GM06990 (cell line): ENCODE measurements at regions not wholly inside any gene's neighbourhood (a gene's known extent, or its start where the extent isn't known, plus 50 kb on each side); places are given as distances from the start of the nearest gene placed in this dataset.

Experiments used
- DNase-seq: peaks from one replicate; pipeline ENCODE4 v3.0.0-alpha.2; 2011; ENCODE audit not compliant: insufficient read length; ENCODE audit errors: extremely low read depth
- H3K27me3 ChIP-seq: replicated peaks from 2 replicates; pipeline ENCODE4 v1.6.0; 2011; ENCODE audit warnings: low read length; ENCODE audit not compliant: control insufficient read depth, insufficient read depth
- H3K36me3 ChIP-seq: 2 replicates; pipeline ENCODE4 v1.5.1; 2011; ENCODE audit warnings: low read length; ENCODE audit not compliant: control insufficient read depth, insufficient read depth
- H3K4me3 ChIP-seq: replicated peaks from 2 replicates; pipeline ENCODE4 v1.5.1; 2011; ENCODE audit warnings: low read depth, mild to moderate bottlenecking, control low read depth, low read length
- TF ChIP-seq, protein P1 (sequence below): IDR thresholded peaks from 2 replicates; pipeline ENCODE4 v1.5.1; 2011; ENCODE audit warnings: low read length, control low read depth, mild to moderate bottlenecking, inconsistent platforms; ENCODE audit not compliant: insufficient read depth, poor library complexity, severe bottlenecking

GRCh38 chr5:26802944-26803343 lies 235.4 kb downstream of the CDH9 start:
- DNase-seq: no peak
- no peaks in the 10 kb centered on the region for H3K36me3 ChIP-seq
- TF ChIP-seq, protein P1, sequence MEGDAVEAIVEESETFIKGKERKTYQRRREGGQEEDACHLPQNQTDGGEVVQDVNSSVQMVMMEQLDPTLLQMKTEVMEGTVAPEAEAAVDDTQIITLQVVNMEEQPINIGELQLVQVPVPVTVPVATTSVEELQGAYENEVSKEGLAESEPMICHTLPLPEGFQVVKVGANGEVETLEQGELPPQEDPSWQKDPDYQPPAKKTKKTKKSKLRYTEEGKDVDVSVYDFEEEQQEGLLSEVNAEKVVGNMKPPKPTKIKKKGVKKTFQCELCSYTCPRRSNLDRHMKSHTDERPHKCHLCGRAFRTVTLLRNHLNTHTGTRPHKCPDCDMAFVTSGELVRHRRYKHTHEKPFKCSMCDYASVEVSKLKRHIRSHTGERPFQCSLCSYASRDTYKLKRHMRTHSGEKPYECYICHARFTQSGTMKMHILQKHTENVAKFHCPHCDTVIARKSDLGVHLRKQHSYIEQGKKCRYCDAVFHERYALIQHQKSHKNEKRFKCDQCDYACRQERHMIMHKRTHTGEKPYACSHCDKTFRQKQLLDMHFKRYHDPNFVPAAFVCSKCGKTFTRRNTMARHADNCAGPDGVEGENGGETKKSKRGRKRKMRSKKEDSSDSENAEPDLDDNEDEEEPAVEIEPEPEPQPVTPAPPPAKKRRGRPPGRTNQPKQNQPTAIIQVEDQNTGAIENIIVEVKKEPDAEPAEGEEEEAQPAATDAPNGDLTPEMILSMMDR: no peak
- H3K4me3 ChIP-seq: no peak overlapping the region
- no peaks in the 10 kb centered on the region for H3K27me3 ChIP-seq

- H3K4me3 ChIP-seq: no peak overlapping the region
- TF ChIP-seq, protein P1: no peak
- H3K36me3 ChIP-seq: no peaks in the 10 kb centered on the region
- H3K27me3 ChIP-seq: no peaks in the 10 kb centered on the region
- no peak for DNase-seq
Measured at GRCh38 chr5:26791433-26791832, 247.0 kb downstream of the CDH9 start.

DNA sequence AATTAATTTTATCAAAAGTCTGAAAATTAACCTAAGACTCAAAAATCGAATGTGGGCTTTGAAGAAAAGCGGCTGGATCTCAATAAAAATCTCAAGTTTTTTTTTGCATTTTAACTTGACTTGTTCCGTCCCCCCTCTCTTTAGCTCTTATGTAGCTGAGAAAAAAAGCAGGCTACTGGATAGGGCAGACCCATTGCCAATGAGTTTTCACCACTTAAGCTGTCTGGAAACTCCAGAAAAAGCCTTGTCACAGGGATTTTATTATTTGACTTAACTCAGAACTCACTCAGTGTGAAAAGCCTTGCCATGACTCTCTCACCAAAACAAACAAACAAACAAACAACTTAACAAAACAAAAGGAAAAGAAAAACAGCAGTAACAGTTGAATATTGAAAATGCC lies 247.4 kb downstream of the CDH9 start:
- Histone ChIP-seq H3K36me3 (no peaks in the 10 kb centered on the region), H3K27me3 (no peaks in the 10 kb centered on the region), H3K4me3 (no peak overlapping the region)
- DNase-seq: no peak
- TF ChIP-seq, protein P1: no peak

- no peak for DNase-seq
- TF ChIP-seq, protein P1: no peak
- Histone ChIP-seq H3K36me3 (no peaks in the 10 kb centered on the region), H3K4me3 (no peak overlapping the region), H3K27me3 (no peaks in the 10 kb centered on the region)
Measured at GRCh38 chr5:26763215-26763614, 275.2 kb downstream of the CDH9 start.

GRCh38 chr5:26761446-26761845 lies 276.9 kb downstream of the CDH9 start:
- H3K27me3 ChIP-seq: no peaks in the 10 kb centered on the region
- DNase-seq: no peak
- TF ChIP-seq, protein P1: no peak
- no peak overlapping the region for H3K4me3 ChIP-seq
- no peaks in the 10 kb centered on the region for H3K36me3 ChIP-seq

DNA sequence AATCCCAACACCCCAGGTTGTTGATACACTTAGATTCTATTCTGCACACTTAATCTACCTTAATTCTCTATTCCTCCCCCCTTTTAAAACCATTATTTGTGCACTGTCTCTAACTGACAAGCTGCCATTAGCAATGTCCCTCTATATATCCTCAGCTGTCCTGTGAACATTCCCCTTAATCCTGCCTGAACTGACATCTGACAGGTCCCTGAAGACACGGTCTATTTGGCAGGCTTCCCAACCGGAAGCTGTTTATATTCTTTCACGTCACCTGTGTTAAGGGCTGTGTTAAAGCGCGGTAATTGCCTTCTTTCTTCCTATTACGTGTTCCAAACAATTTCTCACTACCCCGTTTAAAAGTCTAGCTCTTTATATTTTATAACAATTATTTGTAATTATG lies 277.3 kb downstream of the CDH9 start:
- TF ChIP-seq, protein P1: no peak
- Histone ChIP-seq H3K27me3 (no peaks in the 10 kb centered on the region), H3K36me3 (no peaks in the 10 kb centered on the region), H3K4me3 (no peak overlapping the region)
- no peak for DNase-seq
